ENCODE measurements at regions not wholly inside any gene's neighbourhood (a gene's known extent, or its start where the extent isn't known, plus 50 kb on each side); places are given as distances from the start of the nearest gene placed in this dataset.

DNA sequence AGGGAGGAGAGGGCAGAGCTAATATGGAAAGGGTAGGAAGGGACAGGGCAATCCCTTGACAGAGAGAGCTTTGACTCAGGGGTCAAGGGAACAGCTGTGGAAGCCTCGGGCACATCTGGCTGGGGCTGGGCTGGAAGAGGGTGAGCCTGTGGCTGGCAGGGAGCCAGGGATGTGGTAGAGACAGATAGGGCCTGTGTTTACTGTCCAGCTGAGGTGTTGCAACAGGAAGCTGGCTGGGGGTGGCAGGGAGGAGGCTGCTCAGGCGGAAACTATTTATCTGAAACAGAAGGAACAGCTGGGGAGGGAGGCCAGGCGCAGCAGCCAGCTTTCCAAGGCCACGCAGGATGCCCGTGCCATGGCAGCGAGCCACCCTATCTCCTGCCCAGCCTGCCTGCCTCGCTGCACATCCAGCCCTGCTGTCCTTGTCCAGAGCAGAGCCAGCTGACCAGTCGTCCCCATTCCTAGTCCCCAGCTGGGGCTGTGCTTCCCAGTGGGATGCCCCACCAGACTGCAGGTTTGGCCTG is 264.7 kb downstream of the CYP26B1 start (continued):
- TF ChIP-seq LCOR (CRISPR knock-in tag; IDR thresholded peaks at IDR 0.05) (peak; percentile 80; the same call in 1 of the 2 replicates), SUPT5H (IDR thresholded peaks at IDR 0.05) (no peak), SRSF9 (IDR thresholded peaks at IDR 0.05; ENCODE audit: borderline replicate concordance, low read depth, low read length) (no peak), RBM22 (IDR thresholded peaks at IDR 0.05; ENCODE audit: low read depth, low read length, poor library complexity, severe bottlenecking) (no peak), CHD4 (IDR thresholded peaks at IDR 0.05; ENCODE audit: insufficient read depth, insufficient replicate concordance, low read depth, low read length, poor library complexity, severe bottlenecking) (peak; percentile 76), SAFB (IDR thresholded peaks at IDR 0.05; ENCODE audit: borderline replicate concordance, low read depth, low read length) (no peak), THAP12 (CRISPR knock-in tag; IDR thresholded peaks at IDR 0.05) (no peak), FOXK2 (conservative IDR thresholded peaks at IDR 0.05 in 1 of 2, IDR thresholded peaks at IDR 0.05 in 1 of 2; ENCODE audit: low read depth in 2 of 2) (peak; percentile 93 to 97), ZKSCAN8 (CRISPR knock-in tag; IDR thresholded peaks at IDR 0.05) (peak; percentile 92), RFX1 (IDR thresholded peaks at IDR 0.05) (no peak), CHCHD3 (CRISPR knock-in tag; IDR thresholded peaks at IDR 0.05) (no peak), ETV6 (IDR thresholded peaks at IDR 0.05; ENCODE audit: borderline replicate concordance in 1 of 2, low read depth in 2 of 2, low read length in 1 of 2) (peak; percentile 50 to 79; a peak in 2 of 4 replicates), ETV6 (CRISPR knock-in tag; IDR thresholded peaks at IDR 0.05; ENCODE audit: borderline replicate concordance) (no peak), TFAM (CRISPR knock-in tag; conservative IDR thresholded peaks at IDR 0.05) (no peak), MLLT1 (IDR thresholded peaks at IDR 0.05) (peak in 1 of 2 experiments; percentile 72; a peak in 3 of 4 replicates), POLR2B (IDR thresholded peaks at IDR 0.05; ENCODE audit: low read depth, partially characterized antibody) (no peak), TARDBP (IDR thresholded peaks at IDR 0.05) (0 out of 2 replicates have a peak, but pooled peaks have one; percentile 48), NELFE (IDR thresholded peaks at IDR 0.05; ENCODE audit: insufficient read depth, insufficient read length) (no peak), SNRNP70 (optimal IDR thresholded peaks at IDR 0.05; ENCODE audit: low read depth, low read length) (no peak)
- TF ChIP-seq, protein P1, sequence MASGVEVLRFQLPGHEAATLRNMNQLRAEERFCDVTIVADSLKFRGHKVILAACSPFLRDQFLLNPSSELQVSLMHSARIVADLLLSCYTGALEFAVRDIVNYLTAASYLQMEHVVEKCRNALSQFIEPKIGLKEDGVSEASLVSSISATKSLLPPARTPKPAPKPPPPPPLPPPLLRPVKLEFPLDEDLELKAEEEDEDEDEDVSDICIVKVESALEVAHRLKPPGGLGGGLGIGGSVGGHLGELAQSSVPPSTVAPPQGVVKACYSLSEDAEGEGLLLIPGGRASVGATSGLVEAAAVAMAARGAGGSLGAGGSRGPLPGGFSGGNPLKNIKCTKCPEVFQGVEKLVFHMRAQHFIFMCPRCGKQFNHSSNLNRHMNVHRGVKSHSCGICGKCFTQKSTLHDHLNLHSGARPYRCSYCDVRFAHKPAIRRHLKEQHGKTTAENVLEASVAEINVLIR (CRISPR knock-in tag; IDR thresholded peaks at IDR 0.05): 0 out of 2 replicates have a peak, but pooled peaks have one; percentile 27
- TF ChIP-seq, protein P2, sequence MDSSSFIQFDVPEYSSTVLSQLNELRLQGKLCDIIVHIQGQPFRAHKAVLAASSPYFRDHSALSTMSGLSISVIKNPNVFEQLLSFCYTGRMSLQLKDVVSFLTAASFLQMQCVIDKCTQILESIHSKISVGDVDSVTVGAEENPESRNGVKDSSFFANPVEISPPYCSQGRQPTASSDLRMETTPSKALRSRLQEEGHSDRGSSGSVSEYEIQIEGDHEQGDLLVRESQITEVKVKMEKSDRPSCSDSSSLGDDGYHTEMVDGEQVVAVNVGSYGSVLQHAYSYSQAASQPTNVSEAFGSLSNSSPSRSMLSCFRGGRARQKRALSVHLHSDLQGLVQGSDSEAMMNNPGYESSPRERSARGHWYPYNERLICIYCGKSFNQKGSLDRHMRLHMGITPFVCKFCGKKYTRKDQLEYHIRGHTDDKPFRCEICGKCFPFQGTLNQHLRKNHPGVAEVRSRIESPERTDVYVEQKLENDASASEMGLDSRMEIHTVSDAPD (CRISPR knock-in tag; IDR thresholded peaks at IDR 0.05): no peak
- TF ChIP-seq, protein P3, sequence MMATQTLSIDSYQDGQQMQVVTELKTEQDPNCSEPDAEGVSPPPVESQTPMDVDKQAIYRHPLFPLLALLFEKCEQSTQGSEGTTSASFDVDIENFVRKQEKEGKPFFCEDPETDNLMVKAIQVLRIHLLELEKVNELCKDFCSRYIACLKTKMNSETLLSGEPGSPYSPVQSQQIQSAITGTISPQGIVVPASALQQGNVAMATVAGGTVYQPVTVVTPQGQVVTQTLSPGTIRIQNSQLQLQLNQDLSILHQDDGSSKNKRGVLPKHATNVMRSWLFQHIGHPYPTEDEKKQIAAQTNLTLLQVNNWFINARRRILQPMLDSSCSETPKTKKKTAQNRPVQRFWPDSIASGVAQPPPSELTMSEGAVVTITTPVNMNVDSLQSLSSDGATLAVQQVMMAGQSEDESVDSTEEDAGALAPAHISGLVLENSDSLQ (IDR thresholded peaks at IDR 0.05): peak; percentile 43; the same call in 1 of the 2 replicates

Measured in K562 (cell line).